Kidney tubule cell (primary cell): ENCODE measurements at regions not wholly inside any gene's neighbourhood (a gene's known extent, or its start where the extent isn't known, plus 50 kb on each side); places are given as distances from the start of the nearest gene placed in this dataset.
"Not testable (repeated sequence)": the region's sequence is repeated elsewhere in the genome, so short reads cannot be mapped to it uniquely, and the experiment has no call there.

Experiments used
- DNase-seq: peaks from one replicate; pipeline ENCODE4 v3.0.0-alpha.2; 2018; ENCODE audit warnings: low spot score

DNA sequence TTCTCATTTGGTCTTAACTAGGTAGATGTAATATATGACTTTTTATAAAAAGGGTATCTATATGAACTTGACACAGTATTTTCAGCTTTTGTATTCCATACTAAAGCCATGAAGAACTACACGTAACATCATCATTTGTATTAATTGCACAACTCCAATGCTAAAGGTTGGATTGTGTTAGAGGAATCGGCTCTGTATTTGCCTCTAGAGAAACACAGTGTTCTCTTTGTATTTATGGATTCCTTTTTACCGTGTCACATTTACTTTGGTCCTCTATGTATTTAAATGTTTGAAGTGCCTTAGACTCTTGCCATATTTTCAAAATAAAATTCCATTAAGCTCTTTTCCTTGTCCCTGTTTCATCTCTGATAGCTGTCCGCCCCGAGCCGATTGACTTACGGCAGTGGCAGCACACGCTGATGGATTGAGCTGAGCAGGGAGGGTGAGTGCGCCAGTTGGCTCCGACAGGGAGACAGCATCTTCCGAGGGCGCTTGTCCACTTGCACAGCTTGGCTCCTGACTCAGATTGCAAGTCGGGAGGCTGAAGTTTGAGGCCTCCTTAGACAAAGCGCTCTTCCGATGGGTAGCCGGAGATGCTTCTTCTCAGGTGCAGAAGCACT, 95.6 kb upstream of the DMRT1 start:
- DNase-seq = no peak

DNA sequence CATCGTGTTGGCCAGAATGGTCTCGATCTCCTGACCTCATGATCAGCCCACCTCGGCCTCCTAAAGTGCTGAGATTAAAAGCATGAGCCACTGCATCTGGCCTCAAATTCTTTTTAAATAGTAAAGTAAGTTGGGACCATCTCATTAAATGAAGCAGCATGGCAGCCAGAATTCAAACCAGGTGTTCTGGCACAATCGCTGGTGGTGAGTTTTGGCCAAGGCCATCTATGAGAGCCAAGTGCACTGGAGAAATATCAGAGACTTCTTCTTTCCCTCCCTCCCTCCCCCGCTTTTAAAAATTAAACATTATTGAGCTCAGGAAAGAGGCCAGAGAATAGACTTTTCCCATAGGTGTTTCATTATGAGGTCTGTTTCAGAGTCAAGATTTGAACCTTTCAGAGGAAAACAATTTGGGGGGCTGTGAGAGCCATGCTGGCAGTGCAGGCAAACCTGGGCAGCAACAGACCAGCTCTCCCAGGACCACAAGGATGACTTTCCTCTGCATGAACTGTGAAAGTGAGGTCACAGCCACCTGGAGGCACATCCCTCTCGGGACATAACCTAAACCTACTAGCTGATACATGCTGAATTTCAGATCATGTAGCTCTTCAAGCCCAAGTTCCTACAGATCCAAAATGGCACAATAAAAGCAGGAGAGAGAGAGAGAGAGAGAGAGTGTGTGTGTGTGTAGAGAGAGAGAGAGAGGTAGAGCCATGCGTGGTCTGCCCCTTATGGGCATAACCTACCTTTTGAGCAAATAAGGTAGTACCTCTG, 94.6 kb upstream of the DMRT1 start:
- no peak for DNase-seq

DNA sequence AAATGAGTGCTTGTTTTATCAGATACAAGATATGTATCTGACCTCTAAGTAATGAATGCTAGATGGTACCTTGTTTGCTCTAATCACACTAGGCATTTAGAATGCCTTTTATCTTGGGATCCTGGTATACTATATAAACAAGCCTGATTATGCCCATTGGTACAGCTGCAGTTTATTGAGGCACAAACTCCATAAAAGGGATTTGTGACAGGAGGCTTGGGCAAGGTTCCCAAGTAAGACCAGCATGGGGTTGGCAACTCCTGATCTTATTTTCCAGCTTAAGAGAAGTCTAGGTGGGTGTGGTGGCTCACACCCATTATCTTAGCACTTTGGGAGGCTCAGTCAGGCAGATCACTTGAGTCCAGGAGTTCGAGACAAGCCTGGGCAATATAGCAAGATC, 93.9 kb upstream of the DMRT1 start:
- no peak for DNase-seq

DNA sequence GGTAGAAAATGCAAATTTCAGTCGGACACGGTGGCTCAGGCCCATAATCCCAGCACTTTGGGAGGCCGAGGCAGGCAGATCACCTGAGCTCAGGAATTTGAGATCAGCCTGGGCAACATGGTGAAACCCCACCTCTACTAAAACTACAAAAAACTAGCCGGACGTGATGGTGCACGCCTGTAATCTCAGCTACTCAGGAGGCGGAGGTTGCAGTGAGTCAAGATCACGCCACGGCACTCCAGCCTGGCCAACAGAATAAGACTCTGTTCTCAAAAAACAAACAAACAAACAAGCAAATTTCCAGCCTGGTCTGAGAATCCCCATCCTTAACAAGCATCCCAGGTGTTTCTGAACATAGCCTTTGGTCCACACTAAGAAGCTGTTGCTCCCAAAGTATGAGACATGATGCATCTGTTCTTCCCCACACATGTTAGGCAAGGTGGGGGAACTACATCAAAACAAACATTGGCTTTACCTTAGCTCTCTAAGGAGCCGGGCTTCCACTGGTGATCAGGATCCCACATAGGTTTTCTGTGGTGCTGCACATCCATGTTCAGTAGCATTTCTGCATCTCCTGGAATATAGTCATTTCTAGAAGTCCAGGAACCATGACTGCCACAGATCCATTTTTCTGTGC, 92.5 kb upstream of the DMRT1 start:
- no peak for DNase-seq

DNA sequence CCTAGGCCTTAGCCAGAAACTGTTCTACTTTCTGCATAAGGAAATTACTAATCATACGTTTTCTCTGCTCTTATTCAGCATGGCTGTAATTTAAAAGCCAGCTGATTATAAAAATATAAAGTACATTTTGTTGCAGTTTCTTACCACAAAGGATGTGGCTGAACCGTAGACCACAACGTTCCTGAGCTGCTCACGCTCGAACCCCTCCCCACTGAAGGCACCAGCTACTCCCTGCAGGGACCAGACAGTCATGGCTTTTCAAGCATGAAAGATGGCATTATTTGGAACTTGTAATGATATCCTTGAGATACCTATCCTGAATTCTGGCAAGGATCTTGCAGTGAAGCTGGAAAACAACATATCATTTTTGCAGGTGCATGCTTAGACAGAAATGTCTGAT, 91.8 kb upstream of the DMRT1 start:
- DNase-seq = no peak

DNA sequence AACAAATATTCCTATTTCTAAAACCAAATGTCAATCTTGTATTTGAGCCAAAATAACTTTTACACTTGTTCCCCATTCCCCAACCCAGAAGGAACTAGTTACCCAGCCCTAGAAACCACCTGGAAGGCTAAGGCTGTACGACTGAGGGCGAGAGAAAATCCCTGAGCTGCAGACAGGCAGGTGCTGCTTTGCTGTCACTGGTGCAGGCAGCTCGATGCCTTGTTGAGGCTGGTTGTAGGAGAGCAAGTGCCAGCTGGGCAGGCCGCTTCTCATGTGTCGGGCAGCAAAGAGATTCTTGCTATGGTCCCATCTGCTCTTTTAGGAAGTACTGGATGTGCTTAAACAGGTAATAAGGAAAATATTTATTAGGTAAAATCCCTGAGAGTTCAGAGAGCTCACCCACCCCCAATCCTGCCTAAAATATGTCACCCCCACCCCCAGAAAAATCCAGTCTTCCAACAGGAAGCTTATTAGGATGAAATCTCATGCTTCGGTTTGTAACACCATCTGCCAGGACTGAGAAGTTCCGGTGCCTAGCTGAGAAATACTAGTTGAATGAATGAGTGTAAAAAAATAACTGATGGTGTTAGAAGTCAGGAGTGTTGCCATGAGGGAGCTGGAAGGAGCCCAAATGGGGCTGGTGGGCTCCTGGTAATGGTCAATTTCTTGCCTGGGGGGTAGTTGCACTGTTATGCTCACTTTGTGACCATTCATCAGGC, 91.1 kb upstream of the DMRT1 start:
- DNase-seq = no peak

DNA sequence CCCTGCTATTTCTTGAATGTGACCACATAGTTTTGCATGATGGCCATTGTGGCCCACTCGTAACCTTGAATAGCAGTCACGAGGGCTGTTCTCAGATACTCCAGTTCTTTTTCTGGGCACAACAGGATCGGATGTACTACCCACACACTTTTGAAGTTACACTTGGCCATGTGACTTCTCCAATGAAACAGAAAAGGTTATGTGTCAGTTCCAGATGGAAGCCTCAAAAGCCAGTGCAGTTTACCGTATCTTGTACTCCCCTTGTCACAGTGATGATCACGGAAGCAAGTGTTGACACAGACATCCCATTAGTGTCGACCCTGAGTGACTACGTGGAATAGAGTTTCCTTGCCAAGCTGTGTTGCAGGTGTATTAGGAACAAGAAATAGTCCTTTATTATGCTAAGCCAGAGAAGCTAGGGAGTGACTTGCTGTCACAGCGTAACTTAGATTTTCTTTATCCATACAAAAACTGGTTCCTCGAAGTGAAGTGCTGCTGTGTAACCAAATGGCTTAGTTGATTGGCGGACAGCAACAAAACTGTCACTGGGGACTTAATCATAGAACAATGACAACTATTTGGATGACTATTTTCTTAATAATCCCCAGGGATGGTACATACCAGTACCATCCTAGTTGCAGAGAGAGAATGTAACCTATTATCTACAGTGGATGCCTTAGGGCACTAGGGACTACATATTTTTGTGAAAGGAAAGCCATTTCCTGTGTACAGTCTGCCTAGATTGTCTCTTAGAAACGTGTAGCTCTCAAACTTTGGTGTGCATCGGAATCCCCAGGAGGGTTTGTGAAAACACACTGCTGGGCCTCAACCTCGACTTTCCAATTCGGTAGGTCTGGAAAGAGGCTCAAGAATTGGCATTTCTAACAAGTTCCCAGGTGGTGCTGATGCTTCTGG, 90.1 kb upstream of the DMRT1 start:
- peak; percentile 42 for DNase-seq

DNA sequence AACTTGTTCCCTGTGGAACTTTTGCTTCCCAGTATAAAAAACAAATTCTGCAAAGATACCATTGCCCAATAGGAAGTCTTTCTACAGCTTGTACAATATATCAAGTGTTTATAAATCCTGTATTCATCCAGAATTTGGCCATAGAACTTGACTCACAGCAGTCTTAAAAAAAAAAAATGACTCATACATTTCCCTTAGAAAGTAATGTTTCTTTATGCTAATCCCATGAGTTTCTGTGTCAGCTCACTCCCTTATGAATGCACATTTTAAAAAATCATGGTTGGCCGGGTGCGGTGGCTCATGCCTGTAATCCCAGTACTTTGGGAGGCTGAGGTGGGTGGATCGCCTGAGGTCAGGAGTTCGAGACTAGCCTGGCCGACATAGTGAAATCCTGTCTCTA, 89.3 kb upstream of the DMRT1 start:
- DNase-seq = peak; percentile 77

DNA sequence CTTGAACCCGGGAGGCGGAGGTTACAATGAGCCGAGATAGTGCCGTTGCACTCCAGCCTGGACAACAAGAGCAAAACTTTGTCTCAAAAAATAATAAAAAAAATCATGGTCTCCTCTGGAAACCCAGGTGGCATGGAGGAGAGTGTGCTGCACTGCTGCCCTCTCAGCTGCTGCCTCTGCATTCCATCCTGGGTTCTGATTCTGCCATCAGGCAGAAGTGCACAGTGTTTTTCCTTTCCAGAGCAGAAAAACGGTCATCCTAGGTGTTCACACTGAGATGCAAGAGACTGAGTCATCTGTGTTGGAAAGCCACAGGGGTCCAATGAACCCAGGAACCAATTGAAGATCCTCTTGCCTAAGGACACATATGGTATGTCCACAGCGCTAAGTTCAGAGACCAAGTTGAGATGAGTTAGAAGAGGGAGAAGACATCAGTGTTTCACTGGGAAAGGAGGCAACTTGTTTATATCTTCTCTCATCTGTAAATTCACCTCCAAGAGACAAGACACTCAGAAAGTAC, 88.8 kb upstream of the DMRT1 start:
- DNase-seq = no peak

DNA sequence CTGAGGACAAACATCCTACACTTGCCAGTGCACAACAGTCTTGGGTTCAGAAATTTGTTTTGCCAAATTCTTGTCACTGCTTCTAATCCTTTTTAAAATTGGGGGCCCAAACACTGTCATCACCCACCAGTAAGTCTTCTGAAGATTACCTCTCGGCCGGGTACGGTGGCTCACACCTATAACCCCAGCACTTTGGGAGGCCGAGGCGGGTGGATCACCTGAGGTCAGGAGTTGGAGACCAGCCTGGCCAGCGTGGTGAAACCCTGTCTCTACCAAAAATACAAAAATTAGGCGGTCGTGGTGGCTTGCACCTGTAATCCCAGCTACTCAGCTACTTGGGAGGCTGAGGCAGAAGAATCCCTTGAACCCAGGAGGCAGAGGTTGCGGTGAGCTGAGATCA, 87.8 kb upstream of the DMRT1 start:
- DNase-seq = not testable (repeated sequence)

DNA sequence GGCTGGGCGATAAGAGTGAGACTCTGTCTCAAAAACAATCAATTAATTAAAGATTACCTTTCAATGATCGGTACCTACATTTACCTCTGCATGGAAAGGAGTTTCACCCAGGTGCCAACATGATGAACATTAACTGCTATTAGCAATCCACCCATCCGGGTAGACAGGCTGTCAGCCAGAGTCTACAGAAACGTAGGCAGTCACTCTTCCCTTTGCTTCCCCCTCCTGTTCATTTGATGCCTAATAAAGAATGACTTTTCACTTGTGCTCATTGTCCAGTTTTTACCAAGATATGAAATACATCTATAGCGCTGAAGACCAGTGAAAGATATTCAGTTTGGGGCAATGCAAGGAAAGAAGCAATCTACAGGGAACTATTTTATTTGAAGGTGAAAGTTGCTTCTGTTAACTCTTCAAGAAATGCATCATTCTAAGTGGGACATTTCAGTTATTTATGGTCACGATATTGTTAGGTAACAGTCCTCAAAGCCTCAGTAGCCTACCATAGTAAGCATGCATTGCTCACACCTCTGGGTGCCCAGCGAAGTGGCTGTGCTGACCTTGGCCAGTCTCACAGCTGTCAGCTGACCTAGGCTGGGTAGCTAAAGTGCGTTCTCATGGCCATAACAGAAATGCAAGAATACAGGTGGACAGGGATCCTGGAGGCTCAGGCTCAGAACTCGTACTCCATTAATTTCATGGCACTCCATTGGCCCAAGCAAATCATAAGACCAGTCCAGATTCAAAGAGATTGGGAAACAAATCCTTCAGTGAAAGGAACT, 87.2 kb upstream of the DMRT1 start:
- DNase-seq = no peak

DNA sequence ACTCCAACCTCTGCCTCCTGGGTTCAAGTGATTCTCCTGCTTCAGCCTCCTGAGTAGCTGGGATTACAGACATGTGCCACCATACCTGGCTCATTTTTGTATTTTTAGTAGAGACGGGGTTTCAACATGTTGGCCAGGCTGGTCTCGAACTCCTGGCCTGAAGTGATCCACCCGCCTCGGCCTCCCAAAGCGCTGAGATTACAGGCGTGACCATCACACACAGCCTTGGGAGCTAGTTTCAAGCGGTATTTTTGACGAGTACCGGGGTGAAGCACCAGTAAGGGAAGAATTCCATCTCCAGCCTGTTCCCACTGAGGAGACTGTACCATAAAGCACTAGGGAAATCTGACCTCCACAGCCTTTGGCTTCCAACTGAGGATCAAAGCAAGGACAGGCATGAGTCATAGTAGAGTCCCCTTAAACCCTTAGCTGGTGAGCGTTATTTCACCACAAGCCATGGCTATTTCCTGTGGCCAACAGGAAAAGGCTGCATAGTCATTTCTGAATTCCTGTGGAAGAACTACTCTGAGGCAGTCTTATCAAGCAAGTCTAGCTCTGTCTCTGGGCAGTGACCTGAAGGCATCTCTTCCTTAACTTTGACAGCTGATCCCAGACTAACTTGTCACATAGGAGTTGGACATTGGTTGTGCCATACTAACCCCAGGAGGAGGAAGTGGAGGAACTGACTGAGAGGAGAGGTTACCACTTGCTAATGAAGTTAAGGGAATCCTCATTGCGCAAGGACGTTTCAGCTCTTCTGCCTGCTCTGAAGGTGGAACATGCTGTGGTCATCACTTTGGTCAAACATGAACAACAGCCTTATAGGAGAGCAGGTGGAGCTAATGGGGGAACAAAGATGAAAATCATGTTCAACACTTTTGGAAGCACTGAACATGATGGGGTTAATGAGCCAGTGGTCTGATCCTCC, 85.8 kb upstream of the DMRT1 start:
- peak; percentile 93 for DNase-seq

DNA sequence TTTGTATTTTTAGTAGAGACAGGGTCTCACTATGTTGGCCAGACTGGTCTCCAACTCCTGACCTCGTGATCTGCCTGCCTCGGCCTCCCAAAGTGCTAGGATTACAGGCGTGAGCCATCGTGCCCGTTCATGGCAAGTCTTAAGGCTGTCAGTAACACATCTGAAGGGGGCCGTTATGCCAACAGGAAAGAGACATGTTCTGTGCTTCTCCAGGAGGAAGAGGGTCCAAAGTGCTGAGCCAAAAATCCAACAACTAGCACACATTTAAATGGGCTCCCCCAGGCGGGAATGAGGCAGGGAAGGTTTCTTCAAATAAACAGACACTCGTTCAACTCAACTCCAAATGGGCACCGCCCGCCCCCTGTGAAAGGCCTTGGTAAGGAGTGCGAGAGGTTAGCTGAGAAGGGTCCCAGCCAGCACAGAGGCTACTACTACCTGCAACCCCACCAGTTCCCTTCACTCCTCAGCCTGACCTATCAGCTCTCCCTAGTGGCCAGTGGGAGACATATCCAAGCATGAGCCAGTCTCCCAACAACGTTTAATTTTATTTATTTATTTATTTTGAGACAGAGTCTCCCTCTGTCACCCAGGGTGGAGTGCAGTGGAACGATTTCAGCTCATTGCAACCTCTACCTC, 84.1 kb upstream of the DMRT1 start:
- peak; percentile 55 for DNase-seq

DNA sequence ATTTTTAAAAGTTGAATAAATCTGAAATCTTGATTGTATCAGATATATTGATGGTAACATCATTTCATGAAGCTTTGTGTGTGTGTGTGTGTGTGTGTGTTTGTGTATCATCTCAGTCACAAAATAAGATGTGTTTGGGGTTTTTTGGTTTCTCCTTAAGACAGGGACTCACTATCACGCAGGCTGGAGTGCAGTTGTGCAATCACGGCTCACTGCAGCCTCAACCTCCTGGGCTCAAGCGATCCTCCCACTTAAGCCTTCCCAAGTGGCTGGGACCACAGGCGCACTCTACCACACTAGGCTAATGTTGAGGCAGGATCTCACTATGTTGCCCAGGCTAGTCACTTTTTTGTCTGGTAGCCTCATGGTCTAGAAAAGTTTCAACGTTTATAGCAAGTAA, 83.4 kb upstream of the DMRT1 start:
- DNase-seq = no peak

DNA sequence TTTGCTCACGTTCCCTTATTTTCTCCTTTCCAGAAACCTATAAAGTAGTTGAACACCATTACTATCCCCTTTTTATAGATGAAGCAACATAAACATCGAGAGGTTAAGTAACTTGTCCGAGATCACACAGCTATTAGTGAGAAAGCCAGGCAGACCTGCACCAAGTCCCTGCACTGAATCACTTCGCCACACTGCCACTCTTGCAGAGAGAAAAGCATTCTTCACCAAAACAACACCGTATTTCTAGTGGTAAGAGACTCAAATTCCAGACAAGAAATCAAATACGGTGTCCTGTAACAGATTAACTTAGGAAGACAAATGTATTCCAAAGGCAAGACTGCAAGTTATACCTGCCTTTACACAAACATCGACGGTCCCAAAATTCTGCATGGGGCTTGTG, 82.0 kb upstream of the DMRT1 start:
- peak; percentile 23 for DNase-seq

DNA sequence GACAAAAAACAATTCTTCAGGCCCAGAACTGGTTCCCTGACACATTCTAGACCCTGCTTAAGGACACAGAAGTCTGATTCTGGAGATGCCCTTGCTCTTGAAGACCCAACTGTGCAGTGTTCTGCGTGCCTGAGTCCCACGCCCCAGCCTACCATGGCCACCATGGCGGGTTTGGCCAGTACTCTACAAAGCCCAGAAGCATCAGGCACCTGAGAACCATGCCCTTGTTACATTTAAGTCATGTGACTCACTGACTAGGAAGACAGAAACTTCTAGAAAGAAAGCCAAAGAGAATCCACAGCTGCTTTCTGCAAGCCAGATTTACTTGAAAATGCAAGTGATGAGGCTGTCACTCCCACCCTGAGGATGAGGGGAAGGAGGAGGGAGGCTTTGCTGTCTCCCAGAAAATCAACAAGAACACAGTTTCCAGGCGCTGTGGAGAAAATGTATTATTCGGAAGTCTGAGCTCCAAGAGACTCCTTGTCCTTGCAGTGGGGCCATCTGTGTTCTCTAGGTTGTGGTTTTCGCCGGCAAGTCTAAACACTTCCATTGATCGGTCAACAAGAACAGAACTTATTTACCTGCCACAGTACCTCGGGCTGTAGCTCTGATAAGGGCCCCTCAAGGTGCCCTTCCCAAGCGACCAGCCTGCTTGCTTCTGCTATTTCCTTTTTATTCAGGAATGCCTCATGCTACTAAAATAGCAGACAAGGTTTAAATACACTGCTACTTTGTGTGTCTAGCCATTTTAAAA, 81.3 kb upstream of the DMRT1 start:
- DNase-seq = no peak

DNA sequence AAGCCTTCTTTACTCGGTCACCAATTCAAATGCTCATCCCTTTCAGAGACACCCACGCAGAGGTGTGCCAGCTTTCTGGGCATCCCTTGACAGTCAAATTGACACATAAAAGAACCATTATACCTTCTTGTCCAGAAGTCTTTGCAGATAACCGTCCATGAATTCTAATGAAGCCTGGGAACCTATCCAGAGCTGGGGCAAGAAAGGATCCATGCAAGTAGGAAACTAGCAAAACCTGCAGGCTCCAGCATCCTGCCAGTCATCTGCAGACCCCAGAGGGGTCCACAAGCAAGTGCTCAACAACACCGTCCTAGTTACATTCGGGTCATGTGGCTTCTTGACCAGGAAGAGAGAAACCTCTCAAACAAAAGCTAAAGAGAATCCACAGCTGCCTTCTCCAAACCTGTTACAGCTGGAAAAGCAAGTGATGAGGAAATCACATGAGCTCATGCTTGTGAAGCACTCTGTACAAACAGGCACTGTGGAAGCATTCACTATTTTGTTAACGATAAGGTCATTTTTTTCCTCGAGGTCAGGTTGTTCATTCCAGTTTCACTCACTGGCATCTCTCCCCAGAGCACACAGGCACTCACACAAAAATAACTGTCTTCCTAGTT, 80.2 kb upstream of the DMRT1 start:
- DNase-seq = peak; percentile 23
